MG63 (cell line): ENCODE measurements at regions not wholly inside any gene's neighbourhood (a gene's known extent, or its start where the extent isn't known, plus 50 kb on each side); places are given as distances from the start of the nearest gene placed in this dataset.
A peak's percentile ranks its signal among the peaks of the same experiment; 100 is the strongest.

Experiments used
- DNase-seq: peaks from one replicate; pipeline ENCODE4 v3.0.0-alpha.2; 2020
- H3K27me3 ChIP-seq: fragments of 250-450 bp; sonication (Bioruptor Pico); 2 replicates; pipeline ENCODE4 v1.5.1; 2020; ENCODE audit warnings: mild to moderate bottlenecking, moderate library complexity
- H3K36me3 ChIP-seq: fragments of 250-450 bp; sonication (Bioruptor Pico); 2 replicates; pipeline ENCODE4 v1.5.1; 2020; ENCODE audit warnings: mild to moderate bottlenecking, moderate library complexity
- H3K4me3 ChIP-seq: fragments of 250-450 bp; sonication (Bioruptor Pico); 2 replicates; pipeline ENCODE4 v1.5.1; 2020; ENCODE audit warnings: mild to moderate bottlenecking, moderate library complexity
- H3K9me3 ChIP-seq: fragments of 250-450 bp; sonication (Bioruptor Pico); 2 replicates; pipeline ENCODE4 v1.5.1; 2020; ENCODE audit warnings: mild to moderate bottlenecking, moderate library complexity

GRCh38 chr20:11001764-11002540 lies 328.2 kb upstream of the JAG1 start:
- Histone ChIP-seq H3K9me3 (no peaks in the 10 kb centered on the region), H3K4me3 (no peak overlapping the region), H3K27me3 (no peaks in the 10 kb centered on the region), H3K36me3 (no peaks in the 10 kb centered on the region)
- DNase-seq = peak; percentile 77

GRCh38 chr20:11003341-11003740 lies 329.5 kb upstream of the JAG1 start:
- Histone ChIP-seq H3K4me3 (no peak overlapping the region), H3K9me3 (no peaks in the 10 kb centered on the region), H3K27me3 (no peaks in the 10 kb centered on the region), H3K36me3 (no peaks in the 10 kb centered on the region)
- DNase-seq = no peak

GRCh38 chr20:11008444-11009033 lies 334.7 kb upstream of the JAG1 start:
- DNase-seq = no peak
- no peaks in the 10 kb centered on the region for H3K9me3 ChIP-seq

GRCh38 chr20:11011653-11012052 lies 337.9 kb upstream of the JAG1 start:
- no peaks in the 10 kb centered on the region for H3K9me3 ChIP-seq
- no peak for DNase-seq
- no peak overlapping the region for H3K4me3 ChIP-seq
- H3K27me3 ChIP-seq = no peaks in the 10 kb centered on the region
- no peaks in the 10 kb centered on the region for H3K36me3 ChIP-seq

More at GRCh38 chr20:11008444-11009033, 334.7 kb upstream of the JAG1 start:
- H3K27me3 ChIP-seq = no peaks in the 10 kb centered on the region
- no peak overlapping the region for H3K4me3 ChIP-seq
- H3K36me3 ChIP-seq = no peaks in the 10 kb centered on the region

GRCh38 chr20:11012975-11013374 lies 339.2 kb upstream of the JAG1 start:
- no peak for DNase-seq
- Histone ChIP-seq H3K27me3 (no peaks in the 10 kb centered on the region), H3K9me3 (no peaks in the 10 kb centered on the region), H3K36me3 (no peaks in the 10 kb centered on the region), H3K4me3 (no peak overlapping the region)

- H3K36me3 ChIP-seq = no peaks in the 10 kb centered on the region
- no peak for DNase-seq
- H3K27me3 ChIP-seq = no peaks in the 10 kb centered on the region
- no peak overlapping the region for H3K4me3 ChIP-seq
- H3K9me3 ChIP-seq = no peaks in the 10 kb centered on the region
These were observed 340.0 kb upstream of the JAG1 start for GRCh38 chr20:11013801-11014200.

- DNase-seq = no peak
- no peaks in the 10 kb centered on the region for H3K27me3 ChIP-seq
- H3K36me3 ChIP-seq = no peaks in the 10 kb centered on the region
- no peak overlapping the region for H3K4me3 ChIP-seq
- H3K9me3 ChIP-seq = no peaks in the 10 kb centered on the region
These were observed 341.6 kb upstream of the JAG1 start for GRCh38 chr20:11015440-11015839.

GRCh38 chr20:11017446-11017845 lies 343.6 kb upstream of the JAG1 start:
- Histone ChIP-seq H3K27me3 (no peaks in the 10 kb centered on the region), H3K9me3 (no peaks in the 10 kb centered on the region), H3K4me3 (no peak overlapping the region), H3K36me3 (no peaks in the 10 kb centered on the region)
- DNase-seq = no peak

- no peak overlapping the region for H3K4me3 ChIP-seq
- H3K27me3 ChIP-seq = no peaks in the 10 kb centered on the region
- no peaks in the 10 kb centered on the region for H3K9me3 ChIP-seq
- H3K36me3 ChIP-seq = no peaks in the 10 kb centered on the region
- no peak for DNase-seq
These were observed 344.9 kb upstream of the JAG1 start for GRCh38 chr20:11018668-11019170.

- H3K27me3 ChIP-seq = no peaks in the 10 kb centered on the region
- no peaks in the 10 kb centered on the region for H3K36me3 ChIP-seq
- no peaks in the 10 kb centered on the region for H3K9me3 ChIP-seq
- no peak for DNase-seq
- H3K4me3 ChIP-seq = no peak overlapping the region
These were observed 346.9 kb upstream of the JAG1 start for GRCh38 chr20:11020712-11021111.

- H3K36me3 ChIP-seq = no peaks in the 10 kb centered on the region
- no peak for DNase-seq
- no peaks in the 10 kb centered on the region for H3K9me3 ChIP-seq
- H3K27me3 ChIP-seq = no peaks in the 10 kb centered on the region
- H3K4me3 ChIP-seq = no peak overlapping the region
These were observed 353.4 kb upstream of the JAG1 start for GRCh38 chr20:11027224-11027623.

- Histone ChIP-seq H3K27me3 (no peaks in the 10 kb centered on the region), H3K4me3 (no peak overlapping the region), H3K36me3 (no peaks in the 10 kb centered on the region), H3K9me3 (no peaks in the 10 kb centered on the region; the same call in 1 of the 2 replicates)
- DNase-seq = no peak
These were observed 356.6 kb upstream of the JAG1 start for GRCh38 chr20:11030351-11030750.

GRCh38 chr20:11031300-11031699 lies 357.5 kb upstream of the JAG1 start:
- no peaks in the 10 kb centered on the region for H3K36me3 ChIP-seq
- no peaks in the 10 kb centered on the region for H3K27me3 ChIP-seq
- DNase-seq = no peak
- H3K9me3 ChIP-seq = no peaks in the 10 kb centered on the region; the same call in 1 of the 2 replicates
- H3K4me3 ChIP-seq = no peak overlapping the region

- Histone ChIP-seq H3K36me3 (no peaks in the 10 kb centered on the region), H3K4me3 (no peak overlapping the region), H3K9me3 (no peaks in the 10 kb centered on the region; the same call in 1 of the 2 replicates), H3K27me3 (no peaks in the 10 kb centered on the region)
- DNase-seq = no peak
These were observed 358.8 kb upstream of the JAG1 start for GRCh38 chr20:11032611-11033010.

GRCh38 chr20:11034025-11034424 lies 360.2 kb upstream of the JAG1 start:
- no peak overlapping the region for H3K4me3 ChIP-seq
- no peaks in the 10 kb centered on the region for H3K27me3 ChIP-seq
- H3K36me3 ChIP-seq = no peaks in the 10 kb centered on the region
- H3K9me3 ChIP-seq = no peaks in the 10 kb centered on the region; the same call in 1 of the 2 replicates
- DNase-seq = no peak

GRCh38 chr20:11035211-11035610 lies 361.4 kb upstream of the JAG1 start:
- peak; percentile 38 for DNase-seq
- H3K27me3 ChIP-seq = no peaks in the 10 kb centered on the region
- no peaks in the 10 kb centered on the region; the same call in 1 of the 2 replicates for H3K9me3 ChIP-seq
- no peaks in the 10 kb centered on the region for H3K36me3 ChIP-seq
- H3K4me3 ChIP-seq = no peak overlapping the region

- no peak for DNase-seq
- Histone ChIP-seq H3K9me3 (no peaks in the 10 kb centered on the region; the same call in 1 of the 2 replicates), H3K4me3 (no peak overlapping the region), H3K27me3 (no peaks in the 10 kb centered on the region), H3K36me3 (no peaks in the 10 kb centered on the region)
These were observed 367.6 kb upstream of the JAG1 start for GRCh38 chr20:11041396-11041795.

- H3K4me3 ChIP-seq = no peak overlapping the region
- H3K9me3 ChIP-seq = no peaks in the 10 kb centered on the region; the same call in 1 of the 2 replicates
These were observed 369.2 kb upstream of the JAG1 start for GRCh38 chr20:11043001-11043400.

More at GRCh38 chr20:11043001-11043400, 369.2 kb upstream of the JAG1 start:
- Histone ChIP-seq H3K36me3 (no peaks in the 10 kb centered on the region), H3K27me3 (no peaks in the 10 kb centered on the region)
- DNase-seq = no peak
